Activated CD4-positive, alpha-beta memory T cell treated with anti-CD3 and anti-CD28 coated beads for 36 hours (primary cell): ENCODE measurements at regions not wholly inside any gene's neighbourhood (a gene's known extent, or its start where the extent isn't known, plus 50 kb on each side); places are given as distances from the start of the nearest gene placed in this dataset.
"Not testable (repeated sequence)": the region's sequence is repeated elsewhere in the genome, so short reads cannot be mapped to it uniquely, and the experiment has no call there.

Experiments
- CTCF ChIA-PET: fragments of 350-600 bp; sonication (Branson Sonifier 250); formaldehyde crosslinking; loops from one replicate; lab custom pipeline; 2021; ENCODE audit warnings: antibody characterized with exemption, inconsistent platforms; lab: Charles Lee
- POLR2A ChIA-PET: fragments of 350-600 bp; sonication (Branson Sonifier 250); formaldehyde crosslinking; loops from one replicate; lab custom pipeline; 2021; ENCODE audit warnings: antibody characterized with exemption; lab: Charles Lee
- DNase-seq: peaks from one replicate; pipeline ENCODE4 v3.0.0-alpha.2; 2020
- H3K27ac Mint-ChIP-seq: one replicate; pipeline ENCODE4 v1.8.0; 2021; ENCODE audit warnings: mixed read lengths
- H3K27me3 Mint-ChIP-seq: one replicate; pipeline ENCODE4 v1.8.0; 2021; ENCODE audit warnings: mixed read lengths
- H3K36me3 Mint-ChIP-seq: one replicate; pipeline ENCODE4 v1.8.0; 2021; ENCODE audit warnings: mixed read lengths
- H3K4me1 Mint-ChIP-seq: one replicate; pipeline ENCODE4 v1.8.0; 2021; ENCODE audit warnings: low read depth, mixed read lengths
- H3K4me3 Mint-ChIP-seq: one replicate; pipeline ENCODE4 v1.8.0; 2021; ENCODE audit warnings: mild to moderate bottlenecking, mixed read lengths
- H3K9me3 Mint-ChIP-seq: one replicate; pipeline ENCODE4 v1.8.0; 2021; ENCODE audit warnings: mixed read lengths
- intact Hi-C: fragments of 100-400 bp; cut with micrococcal nuclease; formaldehyde crosslinking; loops from one replicate; pipeline ENCODE4 v1.15.1; 2023

GRCh38 chr9:104316201-104317009 is 187.7 kb upstream of the OR13F1 start:
- H3K27me3 Mint-ChIP-seq, H3K4me1 Mint-ChIP-seq, CTCF ChIA-PET, H3K27ac Mint-ChIP-seq, intact Hi-C loops, DNase-seq, H3K36me3 Mint-ChIP-seq, H3K4me3 Mint-ChIP-seq, POLR2A ChIA-PET, H3K9me3 Mint-ChIP-seq: not testable (repeated sequence)

- H3K4me3 Mint-ChIP-seq = no peak overlapping the region
- DNase-seq = no peak
- H3K27ac Mint-ChIP-seq = no peak overlapping the region
- ChIA-PET POLR2A (no interaction called here), CTCF (no interaction called here)
- peaks cover 3% of the 10 kb centered on the region for H3K9me3 Mint-ChIP-seq
- H3K4me1 Mint-ChIP-seq = no peaks in the 10 kb centered on the region
- H3K27me3 Mint-ChIP-seq = no peaks in the 10 kb centered on the region
- no peaks in the 10 kb centered on the region for H3K36me3 Mint-ChIP-seq
- intact Hi-C loops = no loop called here
Measured at GRCh38 chr9:104319198-104319597, 184.9 kb upstream of the OR13F1 start.

GRCh38 chr9:104319685-104320084 is 184.4 kb upstream of the OR13F1 start:
- DNase-seq = no peak
- Mint-ChIP-seq H3K4me1 (no peaks in the 10 kb centered on the region), H3K36me3 (no peaks in the 10 kb centered on the region), H3K9me3 (peaks cover 3% of the 10 kb centered on the region), H3K4me3 (no peak overlapping the region), H3K27me3 (no peaks in the 10 kb centered on the region), H3K27ac (no peak overlapping the region)
- ChIA-PET POLR2A (no interaction called here), CTCF (no interaction called here)
- intact Hi-C loops = no loop called here

- Mint-ChIP-seq H3K9me3 (no peaks in the 10 kb centered on the region), H3K4me3 (no peak overlapping the region), H3K36me3 (no peaks in the 10 kb centered on the region), H3K27me3 (no peaks in the 10 kb centered on the region), H3K27ac (no peak overlapping the region), H3K4me1 (no peaks in the 10 kb centered on the region)
- CTCF ChIA-PET = no interaction called here
- intact Hi-C loops = no loop called here
- no peak for DNase-seq
- POLR2A ChIA-PET = no interaction called here
Measured at GRCh38 chr9:104322596-104322995, 181.5 kb upstream of the OR13F1 start.

GRCh38 chr9:104323967-104324694 is 179.9 kb upstream of the OR13F1 start:
- H3K27me3 Mint-ChIP-seq, POLR2A ChIA-PET, H3K36me3 Mint-ChIP-seq, CTCF ChIA-PET, H3K27ac Mint-ChIP-seq, H3K4me1 Mint-ChIP-seq, H3K9me3 Mint-ChIP-seq, H3K4me3 Mint-ChIP-seq, DNase-seq, intact Hi-C loops: not testable (repeated sequence)

GRCh38 chr9:104326912-104327311 is 177.2 kb upstream of the OR13F1 start:
- no peak for DNase-seq
- POLR2A ChIA-PET = no interaction called here
- no peaks in the 10 kb centered on the region for H3K27me3 Mint-ChIP-seq
- no peak overlapping the region for H3K4me3 Mint-ChIP-seq
- no peak overlapping the region for H3K27ac Mint-ChIP-seq
- intact Hi-C loops = no loop called here
- H3K36me3 Mint-ChIP-seq = no peaks in the 10 kb centered on the region
- no peaks in the 10 kb centered on the region for H3K4me1 Mint-ChIP-seq
- CTCF ChIA-PET = no interaction called here
- H3K9me3 Mint-ChIP-seq = no peaks in the 10 kb centered on the region

GRCh38 chr9:104329245-104329644 is 174.8 kb upstream of the OR13F1 start:
- H3K9me3 Mint-ChIP-seq = no peaks in the 10 kb centered on the region
- ChIA-PET CTCF (no interaction called here), POLR2A (no interaction called here)
- no peaks in the 10 kb centered on the region for H3K4me1 Mint-ChIP-seq
- DNase-seq = no peak
- H3K4me3 Mint-ChIP-seq = no peak overlapping the region
- no peaks in the 10 kb centered on the region for H3K27me3 Mint-ChIP-seq
- intact Hi-C loops = no loop called here
- no peak overlapping the region for H3K27ac Mint-ChIP-seq
- no peaks in the 10 kb centered on the region for H3K36me3 Mint-ChIP-seq

GRCh38 chr9:104330841-104331240 is 173.2 kb upstream of the OR13F1 start:
- Mint-ChIP-seq H3K4me1 (no peaks in the 10 kb centered on the region), H3K9me3 (peaks cover 2% of the 10 kb centered on the region), H3K4me3 (no peak overlapping the region), H3K36me3 (no peaks in the 10 kb centered on the region), H3K27me3 (no peaks in the 10 kb centered on the region), H3K27ac (no peak overlapping the region)
- POLR2A ChIA-PET = no interaction called here
- intact Hi-C loops = loop anchor here (10.0 kb wide), 1 partner anchor 64 kb away; no protein-coding TSS in a partner anchor
- no peak for DNase-seq
- CTCF ChIA-PET = no interaction called here

- intact Hi-C loops = loop anchor here (10.0 kb wide), 1 partner anchor 60 kb away; no protein-coding TSS in a partner anchor
- Mint-ChIP-seq H3K36me3 (no peaks in the 10 kb centered on the region), H3K4me1 (no peaks in the 10 kb centered on the region), H3K27me3 (no peaks in the 10 kb centered on the region), H3K4me3 (no peak overlapping the region), H3K27ac (no peak overlapping the region), H3K9me3 (peaks cover 2% of the 10 kb centered on the region)
- DNase-seq = no peak
- POLR2A ChIA-PET = interaction anchor here (0.7 kb wide), 1 partner anchor 510 kb away, joined by 3 read pairs; no protein-coding TSS in a partner anchor
- CTCF ChIA-PET = no interaction called here
Measured at GRCh38 chr9:104334549-104334948, 169.5 kb upstream of the OR13F1 start.

- Mint-ChIP-seq H3K4me3 (no peak overlapping the region), H3K9me3 (peaks cover under 1% of the 10 kb centered on the region), H3K27me3 (no peaks in the 10 kb centered on the region), H3K36me3 (no peaks in the 10 kb centered on the region), H3K4me1 (no peaks in the 10 kb centered on the region), H3K27ac (no peak overlapping the region)
- intact Hi-C loops = loop anchor here (10.0 kb wide), 1 partner anchor 55 kb away; no protein-coding TSS in a partner anchor
- CTCF ChIA-PET = no interaction called here
- no peak for DNase-seq
- POLR2A ChIA-PET = no interaction called here
Measured at GRCh38 chr9:104339692-104340091, 164.4 kb upstream of the OR13F1 start.

GRCh38 chr9:104342552-104342951 is 161.5 kb upstream of the OR13F1 start:
- ChIA-PET CTCF (no interaction called here), POLR2A (no interaction called here)
- H3K9me3 Mint-ChIP-seq = no peaks in the 10 kb centered on the region
- no peaks in the 10 kb centered on the region for H3K4me1 Mint-ChIP-seq
- no peak for DNase-seq
- no peak overlapping the region for H3K27ac Mint-ChIP-seq
- no peaks in the 10 kb centered on the region for H3K36me3 Mint-ChIP-seq
- no peaks in the 10 kb centered on the region for H3K27me3 Mint-ChIP-seq
- no peak overlapping the region for H3K4me3 Mint-ChIP-seq
- intact Hi-C loops = no loop called here

GRCh38 chr9:104345061-104345460 is 159.0 kb upstream of the OR13F1 start:
- Mint-ChIP-seq H3K27me3 (no peaks in the 10 kb centered on the region), H3K4me1 (no peaks in the 10 kb centered on the region), H3K9me3 (no peaks in the 10 kb centered on the region), H3K27ac (no peak overlapping the region), H3K4me3 (no peak overlapping the region), H3K36me3 (no peaks in the 10 kb centered on the region)
- POLR2A ChIA-PET = no interaction called here
- CTCF ChIA-PET = no interaction called here
- intact Hi-C loops = no loop called here
- no peak for DNase-seq
